ENCODE measurements at regions not wholly inside any gene's neighbourhood (a gene's known extent, or its start where the extent isn't known, plus 50 kb on each side); places are given as distances from the start of the nearest gene placed in this dataset.

DNA sequence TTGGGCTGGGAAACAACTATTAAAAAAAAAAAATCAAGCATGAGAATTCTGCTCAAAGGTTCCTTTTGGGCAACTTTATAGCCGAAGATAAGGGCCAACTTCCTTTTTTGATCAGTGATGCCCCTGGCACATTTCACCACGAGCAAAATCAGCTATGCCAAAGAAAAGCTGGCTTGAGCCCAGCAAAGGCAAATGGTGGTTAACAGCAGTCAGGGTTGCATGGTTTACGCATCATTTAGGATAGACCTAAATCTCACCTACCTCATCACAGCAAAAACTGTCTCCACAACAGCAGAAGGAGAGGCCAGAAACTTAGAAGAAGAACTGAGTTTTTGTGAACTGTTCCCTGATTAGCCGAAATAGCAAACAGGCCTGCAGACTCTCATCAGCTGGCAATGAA lies 220.1 kb upstream of the CDIN1 start:
- DNase-seq: no peak
- BruUV-seq (replicated peaks): no TSS peak
- no peaks in the 10 kb centered on the region for H3K27me3 Mint-ChIP-seq (ENCODE audit: unreplicated experiment)
- CTCF ChIA-PET: interaction anchor here (0.6 kb wide), 1 partner anchor 1786 kb away, joined by 4 read pairs; no protein-coding TSS in a partner anchor
- H3K27ac Mint-ChIP-seq (ENCODE audit: unreplicated experiment): no peak overlapping the region
- H3K4me1 Mint-ChIP-seq (ENCODE audit: low read depth, unreplicated experiment): no peaks in the 10 kb centered on the region
- H3K9me3 Mint-ChIP-seq (ENCODE audit: low read depth, unreplicated experiment): no peaks in the 10 kb centered on the region
- intact Hi-C loops (cut with micrococcal nuclease; ENCODE audit: unreplicated experiment): no loop called here
- no peaks in the 10 kb centered on the region for H3K36me3 Mint-ChIP-seq (ENCODE audit: insufficient read depth, unreplicated experiment)
- TF ChIP-seq, protein P1, sequence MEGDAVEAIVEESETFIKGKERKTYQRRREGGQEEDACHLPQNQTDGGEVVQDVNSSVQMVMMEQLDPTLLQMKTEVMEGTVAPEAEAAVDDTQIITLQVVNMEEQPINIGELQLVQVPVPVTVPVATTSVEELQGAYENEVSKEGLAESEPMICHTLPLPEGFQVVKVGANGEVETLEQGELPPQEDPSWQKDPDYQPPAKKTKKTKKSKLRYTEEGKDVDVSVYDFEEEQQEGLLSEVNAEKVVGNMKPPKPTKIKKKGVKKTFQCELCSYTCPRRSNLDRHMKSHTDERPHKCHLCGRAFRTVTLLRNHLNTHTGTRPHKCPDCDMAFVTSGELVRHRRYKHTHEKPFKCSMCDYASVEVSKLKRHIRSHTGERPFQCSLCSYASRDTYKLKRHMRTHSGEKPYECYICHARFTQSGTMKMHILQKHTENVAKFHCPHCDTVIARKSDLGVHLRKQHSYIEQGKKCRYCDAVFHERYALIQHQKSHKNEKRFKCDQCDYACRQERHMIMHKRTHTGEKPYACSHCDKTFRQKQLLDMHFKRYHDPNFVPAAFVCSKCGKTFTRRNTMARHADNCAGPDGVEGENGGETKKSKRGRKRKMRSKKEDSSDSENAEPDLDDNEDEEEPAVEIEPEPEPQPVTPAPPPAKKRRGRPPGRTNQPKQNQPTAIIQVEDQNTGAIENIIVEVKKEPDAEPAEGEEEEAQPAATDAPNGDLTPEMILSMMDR (IDR thresholded peaks at IDR 0.05; ENCODE audit: unreplicated experiment): no peak
- H3K4me3 Mint-ChIP-seq (ENCODE audit: low read depth, unreplicated experiment): no peak overlapping the region

- no peak for DNase-seq
- Mint-ChIP-seq H3K9me3 (ENCODE audit: low read depth, unreplicated experiment) (no peaks in the 10 kb centered on the region), H3K27me3 (ENCODE audit: unreplicated experiment) (no peaks in the 10 kb centered on the region), H3K27ac (ENCODE audit: unreplicated experiment) (no peak overlapping the region), H3K4me1 (ENCODE audit: low read depth, unreplicated experiment) (no peaks in the 10 kb centered on the region), H3K4me3 (ENCODE audit: low read depth, unreplicated experiment) (no peak overlapping the region), H3K36me3 (ENCODE audit: insufficient read depth, unreplicated experiment) (no peaks in the 10 kb centered on the region)
- TF ChIP-seq, protein P1 (IDR thresholded peaks at IDR 0.05; ENCODE audit: unreplicated experiment): no peak
- no TSS peak for BruUV-seq (replicated peaks)
- intact Hi-C loops (cut with micrococcal nuclease; ENCODE audit: unreplicated experiment): no loop called here
- CTCF ChIA-PET: no interaction called here
Observed at GRCh38 chr15:36361351-36361870, 218.0 kb upstream of the CDIN1 start.

- DNase-seq: no peak
- intact Hi-C loops (cut with micrococcal nuclease; ENCODE audit: unreplicated experiment): no loop called here
- no TSS peak for BruUV-seq (replicated peaks)
- Mint-ChIP-seq H3K4me3 (ENCODE audit: low read depth, unreplicated experiment) (no peak overlapping the region), H3K36me3 (ENCODE audit: insufficient read depth, unreplicated experiment) (no peaks in the 10 kb centered on the region), H3K27me3 (ENCODE audit: unreplicated experiment) (no peaks in the 10 kb centered on the region), H3K4me1 (ENCODE audit: low read depth, unreplicated experiment) (no peaks in the 10 kb centered on the region), H3K9me3 (ENCODE audit: low read depth, unreplicated experiment) (no peaks in the 10 kb centered on the region), H3K27ac (ENCODE audit: unreplicated experiment) (no peak overlapping the region)
- CTCF ChIA-PET: no interaction called here
- TF ChIP-seq, protein P1 (IDR thresholded peaks at IDR 0.05; ENCODE audit: unreplicated experiment): no peak
Observed at GRCh38 chr15:36362509-36362915, 216.9 kb upstream of the CDIN1 start.

GRCh38 chr15:36363335-36363734 lies 216.1 kb upstream of the CDIN1 start:
- Mint-ChIP-seq H3K36me3 (ENCODE audit: insufficient read depth, unreplicated experiment) (no peaks in the 10 kb centered on the region), H3K27ac (ENCODE audit: unreplicated experiment) (no peak overlapping the region), H3K9me3 (ENCODE audit: low read depth, unreplicated experiment) (no peaks in the 10 kb centered on the region), H3K4me3 (ENCODE audit: low read depth, unreplicated experiment) (no peak overlapping the region), H3K4me1 (ENCODE audit: low read depth, unreplicated experiment) (no peaks in the 10 kb centered on the region), H3K27me3 (ENCODE audit: unreplicated experiment) (no peaks in the 10 kb centered on the region)
- no TSS peak for BruUV-seq (replicated peaks)
- no peak for DNase-seq
- CTCF ChIA-PET: no interaction called here
- intact Hi-C loops (cut with micrococcal nuclease; ENCODE audit: unreplicated experiment): no loop called here
- TF ChIP-seq, protein P1 (IDR thresholded peaks at IDR 0.05; ENCODE audit: unreplicated experiment): no peak

Data from Calu3 (cell line).